PC-3 (cell line): ENCODE measurements at regions not wholly inside any gene's neighbourhood (a gene's known extent, or its start where the extent isn't known, plus 50 kb on each side); places are given as distances from the start of the nearest gene placed in this dataset.

ENCODE experiments used
- EZH2 ChIP-seq: fragments of 300-600 bp; sonication (generic); IDR thresholded peaks from one replicate; pipeline ENCODE4 v1.6.1; 2017; ENCODE audit warnings: antibody characterized with exemption, mild to moderate bottlenecking, low read length; ENCODE audit not compliant: unreplicated experiment
- TF ChIP-seq, protein P1 (sequence below): fragments of 300-600 bp; sonication (generic); conservative IDR thresholded peaks from 2 replicates; pipeline ENCODE4 v1.5.1; 2017; ENCODE audit warnings: antibody characterized with exemption, low read depth, mild to moderate bottlenecking, low read length

DNA sequence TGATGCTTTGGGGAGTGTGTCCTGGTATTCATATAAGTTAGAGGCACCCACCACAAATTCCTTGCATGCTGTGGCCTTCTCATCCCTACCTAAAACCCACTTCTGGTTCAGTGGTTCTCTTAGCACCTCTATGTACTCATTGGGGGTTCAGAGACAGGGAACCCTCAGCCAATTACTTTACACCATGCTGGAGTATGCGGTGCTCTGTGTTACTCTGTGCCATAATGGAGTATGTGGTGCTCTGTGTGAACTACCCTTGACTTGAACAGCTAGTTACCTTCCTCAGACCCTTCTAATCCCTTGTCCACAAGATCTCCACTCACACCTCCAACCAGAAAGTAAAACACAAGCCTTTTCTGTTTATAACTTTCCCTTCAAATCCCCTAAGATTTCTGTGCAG, 172.5 kb upstream of the E2F7 start:
- TF ChIP-seq, protein P1, sequence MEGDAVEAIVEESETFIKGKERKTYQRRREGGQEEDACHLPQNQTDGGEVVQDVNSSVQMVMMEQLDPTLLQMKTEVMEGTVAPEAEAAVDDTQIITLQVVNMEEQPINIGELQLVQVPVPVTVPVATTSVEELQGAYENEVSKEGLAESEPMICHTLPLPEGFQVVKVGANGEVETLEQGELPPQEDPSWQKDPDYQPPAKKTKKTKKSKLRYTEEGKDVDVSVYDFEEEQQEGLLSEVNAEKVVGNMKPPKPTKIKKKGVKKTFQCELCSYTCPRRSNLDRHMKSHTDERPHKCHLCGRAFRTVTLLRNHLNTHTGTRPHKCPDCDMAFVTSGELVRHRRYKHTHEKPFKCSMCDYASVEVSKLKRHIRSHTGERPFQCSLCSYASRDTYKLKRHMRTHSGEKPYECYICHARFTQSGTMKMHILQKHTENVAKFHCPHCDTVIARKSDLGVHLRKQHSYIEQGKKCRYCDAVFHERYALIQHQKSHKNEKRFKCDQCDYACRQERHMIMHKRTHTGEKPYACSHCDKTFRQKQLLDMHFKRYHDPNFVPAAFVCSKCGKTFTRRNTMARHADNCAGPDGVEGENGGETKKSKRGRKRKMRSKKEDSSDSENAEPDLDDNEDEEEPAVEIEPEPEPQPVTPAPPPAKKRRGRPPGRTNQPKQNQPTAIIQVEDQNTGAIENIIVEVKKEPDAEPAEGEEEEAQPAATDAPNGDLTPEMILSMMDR: no peak
- no peak for TF ChIP-seq EZH2
